Endothelial cell of umbilical vein (primary cell): ENCODE measurements at regions not wholly inside any gene's neighbourhood (a gene's known extent, or its start where the extent isn't known, plus 50 kb on each side); places are given as distances from the start of the nearest gene placed in this dataset.

ENCODE experiments used
- BruUV-seq: library from RNA; stranded (reverse); fragments of 400-500 nt; replicated peaks from 2 replicates; lab custom pipeline; 2021; lab: Mats Ljungman, UMichigan
- CTCF ChIA-PET: fragments of 300-600, 350-600 bp; sonication (Branson Sonifier 250); formaldehyde crosslinking; loops from one replicate; lab custom pipeline; 2021; ENCODE audit warnings: antibody characterized with exemption, inconsistent platforms; lab: Charles Lee
- POLR2A ChIA-PET: fragments of 300-600, 350-600 bp; sonication (Branson Sonifier 250); formaldehyde crosslinking; loops from one replicate; lab custom pipeline; 2021; ENCODE audit warnings: antibody characterized with exemption, inconsistent platforms; lab: Charles Lee
- DNase-seq: peaks from one replicate; pipeline ENCODE4 v3.0.0-alpha.2; 2011; ENCODE audit warnings: low read depth, low spot score
- FAIRE-seq: peaks from 2 replicates; lab custom pipeline; 2011; peaks lifted over from hg19 to GRCh38; lab: Jason Lieb, UNC
- H2AFZ ChIP-seq: 2 replicates; pipeline ENCODE4 v1.6.0; 2012; ENCODE audit warnings: low read depth, low read length, control low read depth, inconsistent platforms
- H3K27ac ChIP-seq: 2 replicates; pipeline ENCODE4 v1.5.1; 2011; ENCODE audit warnings: low read depth, mild to moderate bottlenecking, control low read depth, low read length, moderate library complexity; ENCODE audit not compliant: insufficient read depth
- H3K27me3 ChIP-seq, 2 experiments: 2 replicates each; pipeline versions ENCODE4 v1.6.0 to v1.6.1; 2011; ENCODE audit warnings: low read length in 2 of 2, mixed read lengths in 1 of 2; ENCODE audit not compliant: control insufficient read depth in 2 of 2, insufficient read depth in 2 of 2
- H3K36me3 ChIP-seq, 2 experiments: 2 replicates in 1 of 2; 3 replicates in 1 of 2; pipeline ENCODE4 v1.5.1; 2011; ENCODE audit warnings: low read length in 2 of 2, mild to moderate bottlenecking in 1 of 2, moderate library complexity in 1 of 2; ENCODE audit not compliant: control insufficient read depth in 2 of 2, insufficient read depth in 2 of 2; ENCODE audit errors: extremely low read depth in 1 of 2
- H3K4me1 ChIP-seq: 3 replicates; pipeline ENCODE4 v1.5.1; 2011; ENCODE audit warnings: mild to moderate bottlenecking, low read length; ENCODE audit not compliant: control insufficient read depth, insufficient read depth; ENCODE audit errors: extremely low read depth
- H3K4me2 ChIP-seq: 2 replicates; pipeline ENCODE4 v1.6.1; 2011; ENCODE audit warnings: low read length, control low read depth, mixed read lengths; ENCODE audit not compliant: insufficient read depth
- H3K4me3 ChIP-seq, 3 experiments: fragments of 200-600 bp in 1 of 3; sonication (generic), shearing (Covaris generic) in 1 of 3; replicated peaks in 1 of 3; 2 replicates each; pipeline ENCODE4 v1.5.1; 2011 to 2016; ENCODE audit warnings: control low read depth in 3 of 3, low read length in 3 of 3, mild to moderate bottlenecking in 2 of 3, inconsistent platforms in 1 of 3, low read depth in 1 of 3, moderate library complexity in 1 of 3; ENCODE audit not compliant: insufficient read depth in 1 of 3
- H3K79me2 ChIP-seq: 2 replicates; pipeline ENCODE4 v1.6.0; 2012; ENCODE audit warnings: low read length, inconsistent platforms; ENCODE audit not compliant: control insufficient read depth, insufficient read depth
- H3K9ac ChIP-seq: replicated peaks from 2 replicates; pipeline ENCODE3; 2011; ENCODE audit warnings: low read length, control low read depth; ENCODE audit not compliant: insufficient read depth; ENCODE audit errors: extremely low read depth
- H3K9me1 ChIP-seq: replicated peaks from 3 replicates; pipeline ENCODE4 v1.6.0; 2011; ENCODE audit warnings: mild to moderate bottlenecking, low read length; ENCODE audit not compliant: control insufficient read depth, insufficient read depth; ENCODE audit errors: extremely low read depth
- H3K9me3 ChIP-seq: replicated peaks from 2 replicates; pipeline ENCODE4 v1.5.1; 2012; ENCODE audit warnings: low read length, inconsistent platforms; ENCODE audit not compliant: control insufficient read depth, insufficient read depth
- H4K20me1 ChIP-seq: replicated peaks from 2 replicates; pipeline ENCODE3; 2011; ENCODE audit warnings: mild to moderate bottlenecking, low read length; ENCODE audit not compliant: control insufficient read depth, insufficient read depth; ENCODE audit errors: extremely low read depth
- CTCF ChIP-seq, 2 donors: IDR thresholded peaks; 1 replicate in 1 of 2; 2 replicates in 1 of 2; pipeline ENCODE4 v1.5.1; 2011; ENCODE audit warnings: low read length in 2 of 2, mild to moderate bottlenecking in 2 of 2, moderate library complexity in 2 of 2, control low read depth in 1 of 2, inconsistent platforms in 1 of 2, low read depth in 1 of 2; ENCODE audit not compliant: insufficient read depth in 1 of 2; ENCODE audit errors: extremely low read depth in 1 of 2
- EZH2 ChIP-seq: IDR thresholded peaks from 2 replicates; pipeline ENCODE4 v1.6.1; 2012; ENCODE audit warnings: borderline replicate concordance, low read depth, mild to moderate bottlenecking, moderate library complexity, low read length, inconsistent platforms; ENCODE audit not compliant: severe bottlenecking
- FOS ChIP-seq: IDR thresholded peaks from 2 replicates; pipeline ENCODE4 v1.6.1; 2011; ENCODE audit warnings: mild to moderate bottlenecking, low read length, moderate library complexity, borderline replicate concordance; ENCODE audit not compliant: insufficient read depth
- GATA2 ChIP-seq: IDR thresholded peaks from 2 replicates; pipeline ENCODE4 v1.7.0; 2011; ENCODE audit warnings: low read depth, mild to moderate bottlenecking, moderate library complexity, mixed read lengths, low read length; ENCODE audit not compliant: insufficient read length, insufficient read depth
- JUN ChIP-seq: IDR thresholded peaks from 2 replicates; pipeline ENCODE4 v1.6.1; 2011; ENCODE audit warnings: borderline replicate concordance, low read depth; ENCODE audit not compliant: insufficient read length, insufficient read depth
- MAX ChIP-seq: IDR thresholded peaks from 2 replicates; pipeline ENCODE4 v1.6.1; 2011; ENCODE audit not compliant: insufficient read depth, insufficient read length
- MYC ChIP-seq: IDR thresholded peaks from one replicate; pipeline ENCODE4 v1.6.1; 2011; ENCODE audit warnings: mild to moderate bottlenecking, low read depth, low read length
- POLR2A ChIP-seq: IDR thresholded peaks from 2 replicates; pipeline ENCODE4 v1.6.1; 2012; ENCODE audit warnings: low read depth, mild to moderate bottlenecking, control low read depth, low read length
- POLR2AphosphoS5 ChIP-seq: IDR thresholded peaks from 2 replicates; pipeline ENCODE4 v1.6.1; 2012; ENCODE audit warnings: low read depth, mild to moderate bottlenecking, control low read depth, low read length, moderate library complexity; ENCODE audit not compliant: insufficient read depth
- dilution Hi-C: fragments of 300-500 bp; cut with MboI; formaldehyde crosslinking; loops from one replicate; pipeline ENCODE4 v1.15.0; 2019; ENCODE audit warnings: low sequenced_read_pairs; ENCODE audit not compliant: extremely low pct_ligation_motif_present
- intact Hi-C: fragments of 100-400 bp; cut with micrococcal nuclease; formaldehyde crosslinking; loops from one replicate; pipeline ENCODE4 v1.10.0; 2022

DNA sequence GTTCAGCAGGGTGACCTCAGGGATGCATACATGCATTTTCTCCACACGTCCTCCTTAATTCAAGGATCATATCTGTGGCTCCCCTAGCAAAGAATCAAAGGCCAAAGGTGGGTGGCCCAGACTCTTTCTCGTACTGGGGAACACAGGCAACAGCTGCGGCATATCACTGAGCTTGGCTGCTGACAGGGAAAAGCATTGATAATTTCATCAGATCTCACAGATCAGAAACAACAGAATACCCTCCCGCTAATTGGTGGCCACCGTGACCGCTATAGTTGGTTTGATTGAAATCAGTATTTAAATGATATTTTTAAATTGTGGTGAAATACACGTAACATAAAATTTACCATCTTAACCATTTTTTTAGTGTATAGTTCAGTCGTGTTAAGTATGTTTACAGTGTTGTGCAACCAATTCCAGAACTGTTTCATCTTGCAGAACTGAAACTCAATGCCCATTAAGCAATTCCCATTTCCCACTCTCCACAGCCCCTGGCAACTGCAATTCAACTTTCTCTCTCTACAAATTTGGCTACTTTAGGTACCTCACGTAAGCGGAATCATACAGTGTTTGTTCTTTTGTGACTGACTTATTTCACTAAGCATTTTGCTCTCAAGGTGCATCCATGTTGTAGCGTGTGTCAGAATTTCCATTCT, 74.7 kb upstream of the TMEM170B start:
- Histone ChIP-seq H3K36me3 (no peaks in the 10 kb centered on the region), H3K4me3 (no peak overlapping the region), H2AFZ (no peak overlapping the region), H3K27me3 (no peaks in the 10 kb centered on the region), H3K4me2 (no peak overlapping the region), H3K9ac (no peak overlapping the region), H3K9me1 (no peaks in the 10 kb centered on the region), H3K4me1 (no peaks in the 10 kb centered on the region), H3K79me2 (no peaks in the 10 kb centered on the region), H3K27ac (no peak overlapping the region), H4K20me1 (no peaks in the 10 kb centered on the region), H3K9me3 (no peaks in the 10 kb centered on the region)
- ChIA-PET POLR2A (no interaction called here), CTCF (no interaction called here)
- no TSS peak for BruUV-seq
- TF ChIP-seq GATA2 = no peak
- no peak for TF ChIP-seq POLR2AphosphoS5
- TF ChIP-seq JUN = no peak
- no peak for TF ChIP-seq MYC
- TF ChIP-seq POLR2A = no peak
- no peak for TF ChIP-seq CTCF (IDR thresholded peaks at IDR 0.05; ENCODE audit: extremely low read depth in 1 of 2, insufficient read depth in 1 of 2, low read depth in 1 of 2, low read length in 2 of 2)
- no peak for TF ChIP-seq FOS
- no peak for TF ChIP-seq EZH2
- TF ChIP-seq MAX = no peak
- intact Hi-C loops (no loop called here), dilution Hi-C loops (no loop called here)
- no peak for DNase-seq
- no peak for FAIRE-seq
